MCF 10A (cell line): ENCODE measurements at regions not wholly inside any gene's neighbourhood (a gene's known extent, or its start where the extent isn't known, plus 50 kb on each side); places are given as distances from the start of the nearest gene placed in this dataset.

Source experiments
- BruUV-seq: library from RNA; stranded (reverse); fragments of 400-500 nt; replicated peaks from 2 replicates; lab custom pipeline; 2021; lab: Mats Ljungman, UMichigan
- CTCF ChIA-PET: fragments of 300-600 bp; sonication (Branson Sonifier 250); formaldehyde crosslinking; extraction: SDS; loops from one replicate; lab custom pipeline; 2021; ENCODE audit warnings: antibody characterized with exemption, inconsistent platforms; lab: Yijun Ruan, JAX
- POLR2A ChIA-PET: fragments of 300-600, 350-650 bp; sonication (Branson Sonifier 250); formaldehyde crosslinking; extraction: SDS; loops from one replicate; lab custom pipeline; 2020; ENCODE audit warnings: antibody characterized with exemption, inconsistent platforms; lab: Yijun Ruan, JAX
- DNase-seq: peaks from one replicate; pipeline ENCODE4 v3.0.0-alpha.2; 2018; ENCODE audit not compliant: unreplicated experiment
- H3K27ac Mint-ChIP-seq: one replicate; pipeline ENCODE4 v1.8.0; 2022; ENCODE audit warnings: mild to moderate bottlenecking, low read depth, mixed read lengths; ENCODE audit not compliant: unreplicated experiment
- H3K27me3 Mint-ChIP-seq: one replicate; pipeline ENCODE4 v1.8.0; 2022; ENCODE audit warnings: mixed read lengths; ENCODE audit not compliant: insufficient read depth, unreplicated experiment
- H3K36me3 Mint-ChIP-seq: one replicate; pipeline ENCODE4 v1.8.0; 2022; ENCODE audit warnings: mild to moderate bottlenecking, moderate library complexity, mixed read lengths; ENCODE audit not compliant: insufficient read depth, unreplicated experiment
- H3K4me1 Mint-ChIP-seq: one replicate; pipeline ENCODE4 v1.8.0; 2022; ENCODE audit warnings: mixed read lengths; ENCODE audit not compliant: insufficient read depth, unreplicated experiment
- H3K4me3 Mint-ChIP-seq: one replicate; pipeline ENCODE4 v1.8.0; 2022; ENCODE audit warnings: mild to moderate bottlenecking, moderate library complexity, mixed read lengths; ENCODE audit not compliant: unreplicated experiment
- H3K9me3 Mint-ChIP-seq: one replicate; pipeline ENCODE4 v1.8.0; 2022; ENCODE audit warnings: mixed read lengths; ENCODE audit not compliant: unreplicated experiment
- CTCF ChIP-seq: fragments of 200-600 bp; IDR thresholded peaks from one replicate; pipeline ENCODE4 v1.8.0; 2022; ENCODE audit warnings: antibody characterized with exemption, mild to moderate bottlenecking; ENCODE audit not compliant: unreplicated experiment
- intact Hi-C: fragments of 100-400 bp; cut with micrococcal nuclease; formaldehyde crosslinking; loops from 2 replicates; pipeline ENCODE4 v1.14.1; 2022

GRCh38 chr2:22822835-22823234, 562.1 kb upstream of the KLHL29 start:
- TF ChIP-seq CTCF: no peak
- no peak overlapping the region for H3K27ac Mint-ChIP-seq
- H3K36me3 Mint-ChIP-seq: no peaks in the 10 kb centered on the region
- H3K4me3 Mint-ChIP-seq: no peak overlapping the region
- intact Hi-C loops: no loop called here
- ChIA-PET CTCF (no interaction called here), POLR2A (no interaction called here)
- peaks cover 4% of the 10 kb centered on the region for H3K27me3 Mint-ChIP-seq
- no peak for DNase-seq
- no peaks in the 10 kb centered on the region for H3K9me3 Mint-ChIP-seq
- no peaks in the 10 kb centered on the region for H3K4me1 Mint-ChIP-seq
- no TSS peak for BruUV-seq

GRCh38 chr2:22824618-22825017, 560.4 kb upstream of the KLHL29 start:
- no peak for DNase-seq
- ChIA-PET CTCF (interaction anchor here (0.7 kb wide), 1 partner anchor 294 kb away, joined by 3 read pairs; no protein-coding TSS in a partner anchor), POLR2A (no interaction called here)
- no TSS peak for BruUV-seq
- intact Hi-C loops: no loop called here
- no peak for TF ChIP-seq CTCF
- no peaks in the 10 kb centered on the region for H3K36me3 Mint-ChIP-seq
- no peaks in the 10 kb centered on the region for H3K9me3 Mint-ChIP-seq
- H3K27me3 Mint-ChIP-seq: no peaks in the 10 kb centered on the region
- H3K4me1 Mint-ChIP-seq: no peaks in the 10 kb centered on the region
- no peak overlapping the region for H3K4me3 Mint-ChIP-seq
- H3K27ac Mint-ChIP-seq: no peak overlapping the region

- Mint-ChIP-seq H3K27me3 (no peaks in the 10 kb centered on the region), H3K36me3 (no peaks in the 10 kb centered on the region), H3K4me3 (no peak overlapping the region), H3K9me3 (no peaks in the 10 kb centered on the region), H3K4me1 (no peaks in the 10 kb centered on the region), H3K27ac (no peak overlapping the region)
- no TSS peak for BruUV-seq
- DNase-seq: no peak
- POLR2A ChIA-PET: no interaction called here
- intact Hi-C loops: no loop called here
- TF ChIP-seq CTCF: no peak
- CTCF ChIA-PET: no interaction called here
Observed at GRCh38 chr2:22826703-22827102, 558.3 kb upstream of the KLHL29 start.

- Mint-ChIP-seq H3K36me3 (no peaks in the 10 kb centered on the region), H3K4me1 (no peaks in the 10 kb centered on the region), H3K27ac (no peak overlapping the region), H3K9me3 (no peaks in the 10 kb centered on the region), H3K4me3 (no peak overlapping the region), H3K27me3 (no peaks in the 10 kb centered on the region)
- intact Hi-C loops: no loop called here
- ChIA-PET CTCF (no interaction called here), POLR2A (no interaction called here)
- BruUV-seq: no TSS peak
- TF ChIP-seq CTCF: no peak
- DNase-seq: no peak
Observed at GRCh38 chr2:22829791-22830190, 555.2 kb upstream of the KLHL29 start.
